Spleen (tissue), 11 donors: ENCODE measurements at regions not wholly inside any gene's neighbourhood (a gene's known extent, or its start where the extent isn't known, plus 50 kb on each side); places are given as distances from the start of the nearest gene placed in this dataset.

ENCODE experiments used
- DNase-seq: peaks from one replicate; pipeline ENCODE4 v3.0.0-alpha.2; 2020
- H3K27ac ChIP-seq, 8 donors: fragments of 200-600 bp; sonication (generic) in 7 of 8; 1 replicate in 4 of 8; 2 replicates in 4 of 8; pipeline versions ENCODE4 v1.5.0 to v1.8.0; 2016 to 2021; ENCODE audit warnings: inconsistent platforms in 4 of 8, mild to moderate bottlenecking in 4 of 8, moderate library complexity in 1 of 8
- H3K27me3 ChIP-seq, 7 donors: fragments of 200-600 bp; sonication (generic) in 6 of 7; replicated peaks in 1 of 7; 1 replicate in 4 of 7; 2 replicates in 3 of 7; pipeline versions ENCODE4 v1.5.0 to v1.8.0; 2016 to 2021; ENCODE audit warnings: inconsistent platforms in 3 of 7, mild to moderate bottlenecking in 1 of 7
- H3K36me3 ChIP-seq, 6 donors: fragments of 200-600 bp; sonication (generic) in 5 of 6; 1 replicate in 4 of 6; 2 replicates in 2 of 6; pipeline versions ENCODE4 v1.5.0 to v1.8.0; 2016 to 2021; ENCODE audit warnings: inconsistent platforms in 2 of 6
- H3K4me1 ChIP-seq, 6 donors: fragments of 200-600 bp; sonication (generic) in 5 of 6; 1 replicate in 3 of 6; 2 replicates in 3 of 6; pipeline versions ENCODE4 v1.5.0 to v1.8.0; 2016 to 2021; ENCODE audit warnings: inconsistent platforms in 3 of 6
- H3K4me3 ChIP-seq, 8 donors: fragments of 200-600 bp; sonication (generic) in 7 of 8; 1 replicate in 4 of 8; 2 replicates in 4 of 8; pipeline versions ENCODE4 v1.5.0 to v1.8.0; 2016 to 2021; ENCODE audit warnings: inconsistent platforms in 4 of 8, mild to moderate bottlenecking in 4 of 8, moderate library complexity in 2 of 8
- H3K9me3 ChIP-seq, 8 donors: fragments of 200-600 bp; sonication (generic) in 7 of 8; 1 replicate in 4 of 8; 2 replicates in 4 of 8; pipeline versions ENCODE4 v1.5.0 to v1.8.0; 2016 to 2021; ENCODE audit warnings: inconsistent platforms in 4 of 8
- POLR2A ChIP-seq, 3 donors: fragments of 450-650 bp; IDR thresholded peaks; one replicate each; pipeline ENCODE4 v1.5.1; 2017; ENCODE audit warnings: antibody characterized with exemption in 3 of 3, mild to moderate bottlenecking in 1 of 3
- POLR2AphosphoS5 ChIP-seq, 3 donors: sonication (generic); formaldehyde crosslinking; IDR thresholded peaks; one replicate each; pipeline ENCODE4 v1.5.1; 2017; ENCODE audit warnings: antibody characterized with exemption in 3 of 3
- WGBS, 5 donors: extraction: QIAGEN DNeasy Blood & Tissue Kit in 3 of 5; methylation state at CpG; one replicate each; pipeline versions ENCODE4 v1.1.5 to v1.1.7; 2013 to 2018; 5-methylcytosine and 5-hydroxymethylcytosine counted together
- intact Hi-C: fragments of 100-400 bp; cut with DNase I; formaldehyde crosslinking; loops from one replicate; pipeline ENCODE4 v1.15.0; 2023; ENCODE audit warnings: low total_unique reads
- TF ChIP-seq, protein P1 (sequence below), 11 experiments: fragments of 200-600 bp in 7 of 11; fragments of 450-650 bp in 4 of 11; sonication (generic) in 4 of 11; IDR thresholded peaks in 8 of 11; conservative IDR thresholded peaks in 3 of 11; 1 replicate in 7 of 11; 2 replicates in 4 of 11; pipeline versions ENCODE4 v1.4.0 to v1.8.0; 2016 to 2021; ENCODE audit warnings: antibody characterized with exemption in 11 of 11, inconsistent platforms in 4 of 11, mild to moderate bottlenecking in 1 of 11
- donor health status: healthy with polysubstance abuse.
- donor health status: DM: no; HTN: no; CAD: no; lungs with moderate emphysema.
- donor health status: DM: no; HTN: no; CAD: no.
- donor health status: Bipolar disorder and iron deficiency.
- donor health status: healthy.
- donor health status: DM: no; HTN: no; CAD: no.
- donor health status: DM: yes; HTN: yes; CAD: no.

- DNase-seq: no peak
- intact Hi-C loops: no loop called here
- 78 to 89% (median 79%) methylated on average over 6 of the region's 6 CpGs for WGBS, 5 donors
- H3K4me1 ChIP-seq: no peaks in the 10 kb centered on the region
- no peaks in the 10 kb centered on the region for H3K36me3 ChIP-seq
- peak overlapping the region in 1 of 8 donors; percentile 31 for H3K27ac ChIP-seq
- no peak overlapping the region for H3K4me3 ChIP-seq
- no peaks in the 10 kb centered on the region for H3K27me3 ChIP-seq
- H3K9me3 ChIP-seq: no peaks in the 10 kb centered on the region
- TF ChIP-seq POLR2A (IDR thresholded peaks at IDR 0.05) (no peak), POLR2AphosphoS5 (IDR thresholded peaks at IDR 0.05) (peak in 1 of 3 donors; percentile 10)
- TF ChIP-seq, protein P1, sequence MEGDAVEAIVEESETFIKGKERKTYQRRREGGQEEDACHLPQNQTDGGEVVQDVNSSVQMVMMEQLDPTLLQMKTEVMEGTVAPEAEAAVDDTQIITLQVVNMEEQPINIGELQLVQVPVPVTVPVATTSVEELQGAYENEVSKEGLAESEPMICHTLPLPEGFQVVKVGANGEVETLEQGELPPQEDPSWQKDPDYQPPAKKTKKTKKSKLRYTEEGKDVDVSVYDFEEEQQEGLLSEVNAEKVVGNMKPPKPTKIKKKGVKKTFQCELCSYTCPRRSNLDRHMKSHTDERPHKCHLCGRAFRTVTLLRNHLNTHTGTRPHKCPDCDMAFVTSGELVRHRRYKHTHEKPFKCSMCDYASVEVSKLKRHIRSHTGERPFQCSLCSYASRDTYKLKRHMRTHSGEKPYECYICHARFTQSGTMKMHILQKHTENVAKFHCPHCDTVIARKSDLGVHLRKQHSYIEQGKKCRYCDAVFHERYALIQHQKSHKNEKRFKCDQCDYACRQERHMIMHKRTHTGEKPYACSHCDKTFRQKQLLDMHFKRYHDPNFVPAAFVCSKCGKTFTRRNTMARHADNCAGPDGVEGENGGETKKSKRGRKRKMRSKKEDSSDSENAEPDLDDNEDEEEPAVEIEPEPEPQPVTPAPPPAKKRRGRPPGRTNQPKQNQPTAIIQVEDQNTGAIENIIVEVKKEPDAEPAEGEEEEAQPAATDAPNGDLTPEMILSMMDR (IDR thresholded peaks at IDR 0.05 in 8 of 11, conservative IDR thresholded peaks at IDR 0.05 in 3 of 11): no peak
Observed at GRCh38 chr1:91610789-91611188, 110.1 kb downstream of the CDC7 start.

GRCh38 chr1:91611483-91611917 is 110.8 kb downstream of the CDC7 start:
- Histone ChIP-seq H3K27ac (no peak overlapping the region), H3K4me3 (no peak overlapping the region), H3K36me3 (no peaks in the 10 kb centered on the region), H3K4me1 (no peaks in the 10 kb centered on the region), H3K9me3 (no peaks in the 10 kb centered on the region), H3K27me3 (no peaks in the 10 kb centered on the region)
- intact Hi-C loops: no loop called here
- TF ChIP-seq, protein P1 (IDR thresholded peaks at IDR 0.05 in 8 of 11, conservative IDR thresholded peaks at IDR 0.05 in 3 of 11): no peak
- WGBS, 5 donors: 83 to 89% (median 85%) methylated on average over 11 to 12 of the region's 12 CpGs
- DNase-seq: no peak

GRCh38 chr1:91613595-91613994 is 112.9 kb downstream of the CDC7 start:
- intact Hi-C loops: no loop called here
- Histone ChIP-seq H3K4me3 (no peak overlapping the region), H3K4me1 (no peaks in the 10 kb centered on the region), H3K27me3 (no peaks in the 10 kb centered on the region), H3K36me3 (no peaks in the 10 kb centered on the region), H3K9me3 (no peaks in the 10 kb centered on the region), H3K27ac (no peak overlapping the region)
- TF ChIP-seq, protein P1 (IDR thresholded peaks at IDR 0.05 in 8 of 11, conservative IDR thresholded peaks at IDR 0.05 in 3 of 11): no peak
- TF ChIP-seq POLR2A (IDR thresholded peaks at IDR 0.05) (no peak), POLR2AphosphoS5 (IDR thresholded peaks at IDR 0.05) (no peak)
- WGBS, 5 donors: 95 to 100% (median 100%) methylated on average over 1 of the region's 1 CpG
- no peak for DNase-seq

DNA sequence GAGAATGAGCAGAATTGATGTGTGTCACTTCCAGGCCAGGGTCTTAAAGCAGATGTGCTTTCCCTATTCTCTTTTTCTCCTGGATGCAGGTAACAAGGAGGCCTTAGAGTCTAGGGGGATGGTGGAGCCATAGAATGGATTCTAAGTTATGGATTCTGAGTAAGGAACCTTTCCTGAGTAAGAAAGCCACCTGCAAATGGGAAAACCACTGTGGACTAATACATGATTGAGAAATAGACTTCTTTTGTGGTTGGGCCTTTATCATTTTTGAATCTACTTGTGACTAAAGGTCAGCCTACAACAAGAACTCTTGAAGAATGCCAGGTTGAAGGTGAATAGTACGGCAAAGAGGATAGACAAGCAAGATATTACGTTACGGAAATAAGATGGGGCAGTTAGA is 116.1 kb downstream of the CDC7 start:
- intact Hi-C loops: no loop called here
- H3K27ac ChIP-seq: no peak overlapping the region

More for the DNA sequence above, 116.1 kb downstream of the CDC7 start:
- Histone ChIP-seq H3K36me3 (no peaks in the 10 kb centered on the region), H3K9me3 (no peaks in the 10 kb centered on the region), H3K4me3 (no peak overlapping the region), H3K27me3 (no peaks in the 10 kb centered on the region), H3K4me1 (no peaks in the 10 kb centered on the region)
- no peak for DNase-seq
- 94 to 98% (median 95%) methylated on average over 3 of the region's 3 CpGs for WGBS, 5 donors
- TF ChIP-seq POLR2AphosphoS5 (IDR thresholded peaks at IDR 0.05) (no peak), POLR2A (IDR thresholded peaks at IDR 0.05) (no peak)
- TF ChIP-seq, protein P1 (IDR thresholded peaks at IDR 0.05 in 8 of 11, conservative IDR thresholded peaks at IDR 0.05 in 3 of 11): no peak
